Kidney epithelial cell (primary cell): ENCODE measurements at regions not wholly inside any gene's neighbourhood (a gene's known extent, or its start where the extent isn't known, plus 50 kb on each side); places are given as distances from the start of the nearest gene placed in this dataset.

ENCODE experiments used
- DNase-seq: peaks from one replicate; pipeline ENCODE4 v3.0.0-alpha.2; 2010; ENCODE audit warnings: low read depth
- H3K27me3 ChIP-seq: 2 replicates; pipeline ENCODE4 v1.6.0; 2011; ENCODE audit warnings: low read length; ENCODE audit not compliant: control insufficient read depth, insufficient read depth
- H3K36me3 ChIP-seq: 2 replicates; pipeline ENCODE4 v1.5.1; 2011; ENCODE audit warnings: low read length; ENCODE audit not compliant: control insufficient read depth, insufficient read depth
- H3K4me3 ChIP-seq: 2 replicates; pipeline ENCODE4 v1.5.1; 2011; ENCODE audit warnings: low read depth, mild to moderate bottlenecking, control low read depth, low read length
- TF ChIP-seq, protein P1 (sequence below): IDR thresholded peaks from 2 replicates; pipeline ENCODE4 v1.5.1; 2011; ENCODE audit warnings: mild to moderate bottlenecking, moderate library complexity, low read length, control low read depth, inconsistent platforms; ENCODE audit not compliant: insufficient read depth, poor library complexity, severe bottlenecking

DNA sequence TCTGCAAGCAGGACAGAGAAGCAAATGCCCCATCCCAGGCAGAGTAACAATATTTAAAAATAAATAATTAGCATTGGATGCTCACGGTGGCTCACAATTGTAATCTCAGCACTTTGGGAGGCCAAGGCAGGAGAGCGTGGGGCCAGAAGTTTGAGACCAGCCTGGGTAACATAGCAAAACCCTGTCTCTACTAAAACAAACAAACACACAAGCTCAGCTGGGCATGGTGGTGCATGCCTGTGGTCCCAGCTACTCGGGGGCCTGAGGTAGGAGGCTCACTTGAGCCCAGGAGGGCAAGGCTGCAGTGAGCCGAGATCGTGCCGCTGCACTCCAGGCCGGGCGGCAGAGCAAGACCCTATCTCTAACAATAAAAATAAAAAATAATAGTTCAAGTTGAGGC, 74.7 kb upstream of the NCOR2 start:
- no peaks in the 10 kb centered on the region for H3K36me3 ChIP-seq
- H3K4me3 ChIP-seq = no peak overlapping the region
- TF ChIP-seq, protein P1, sequence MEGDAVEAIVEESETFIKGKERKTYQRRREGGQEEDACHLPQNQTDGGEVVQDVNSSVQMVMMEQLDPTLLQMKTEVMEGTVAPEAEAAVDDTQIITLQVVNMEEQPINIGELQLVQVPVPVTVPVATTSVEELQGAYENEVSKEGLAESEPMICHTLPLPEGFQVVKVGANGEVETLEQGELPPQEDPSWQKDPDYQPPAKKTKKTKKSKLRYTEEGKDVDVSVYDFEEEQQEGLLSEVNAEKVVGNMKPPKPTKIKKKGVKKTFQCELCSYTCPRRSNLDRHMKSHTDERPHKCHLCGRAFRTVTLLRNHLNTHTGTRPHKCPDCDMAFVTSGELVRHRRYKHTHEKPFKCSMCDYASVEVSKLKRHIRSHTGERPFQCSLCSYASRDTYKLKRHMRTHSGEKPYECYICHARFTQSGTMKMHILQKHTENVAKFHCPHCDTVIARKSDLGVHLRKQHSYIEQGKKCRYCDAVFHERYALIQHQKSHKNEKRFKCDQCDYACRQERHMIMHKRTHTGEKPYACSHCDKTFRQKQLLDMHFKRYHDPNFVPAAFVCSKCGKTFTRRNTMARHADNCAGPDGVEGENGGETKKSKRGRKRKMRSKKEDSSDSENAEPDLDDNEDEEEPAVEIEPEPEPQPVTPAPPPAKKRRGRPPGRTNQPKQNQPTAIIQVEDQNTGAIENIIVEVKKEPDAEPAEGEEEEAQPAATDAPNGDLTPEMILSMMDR = no peak
- DNase-seq = no peak
- H3K27me3 ChIP-seq = no peaks in the 10 kb centered on the region

DNA sequence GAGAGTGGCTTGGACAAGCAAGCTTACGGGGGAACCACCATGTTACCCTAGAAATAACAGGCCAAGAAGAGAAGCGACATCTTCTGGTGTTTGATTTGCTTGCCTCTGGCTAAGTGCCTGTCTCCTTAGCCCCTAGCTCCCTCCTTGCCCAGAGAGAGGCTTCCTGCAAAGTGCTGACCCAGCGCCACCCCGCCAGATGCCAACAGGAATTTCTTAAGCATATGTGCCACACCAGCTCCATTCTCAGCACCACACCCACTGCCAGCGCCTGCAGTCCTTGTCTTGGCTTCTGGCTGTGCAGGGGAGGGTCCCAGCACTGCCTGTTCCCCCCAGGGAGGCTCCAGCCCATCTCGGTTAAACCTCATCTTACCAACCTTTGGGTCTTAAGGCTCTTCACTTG, 74.2 kb upstream of the NCOR2 start:
- no peak for DNase-seq
- no peaks in the 10 kb centered on the region for H3K27me3 ChIP-seq
- no peaks in the 10 kb centered on the region for H3K36me3 ChIP-seq
- TF ChIP-seq, protein P1 = no peak
- no peak overlapping the region for H3K4me3 ChIP-seq

DNA sequence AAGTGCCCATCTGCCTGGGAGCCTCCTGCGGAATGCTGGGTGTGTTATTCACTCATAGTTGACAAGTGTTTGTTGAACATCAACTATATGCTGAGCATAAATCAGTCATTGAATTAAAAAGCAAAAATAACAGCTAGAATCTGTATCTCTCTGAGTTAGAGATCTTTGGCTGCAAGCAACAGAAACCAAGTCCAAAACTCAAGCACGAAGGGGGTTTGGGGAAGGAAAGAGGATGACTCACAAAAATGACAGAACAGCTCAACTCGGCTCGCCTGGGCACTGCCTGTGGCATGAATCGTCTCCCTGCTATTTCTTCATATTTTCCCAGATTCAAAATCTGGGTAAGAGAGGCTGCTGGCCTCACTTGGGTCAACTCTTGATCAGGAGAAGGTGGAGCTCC, 72.6 kb upstream of the NCOR2 start:
- TF ChIP-seq, protein P1 = no peak
- Histone ChIP-seq H3K36me3 (no peaks in the 10 kb centered on the region), H3K4me3 (no peak overlapping the region), H3K27me3 (no peaks in the 10 kb centered on the region)
- DNase-seq = no peak

DNA sequence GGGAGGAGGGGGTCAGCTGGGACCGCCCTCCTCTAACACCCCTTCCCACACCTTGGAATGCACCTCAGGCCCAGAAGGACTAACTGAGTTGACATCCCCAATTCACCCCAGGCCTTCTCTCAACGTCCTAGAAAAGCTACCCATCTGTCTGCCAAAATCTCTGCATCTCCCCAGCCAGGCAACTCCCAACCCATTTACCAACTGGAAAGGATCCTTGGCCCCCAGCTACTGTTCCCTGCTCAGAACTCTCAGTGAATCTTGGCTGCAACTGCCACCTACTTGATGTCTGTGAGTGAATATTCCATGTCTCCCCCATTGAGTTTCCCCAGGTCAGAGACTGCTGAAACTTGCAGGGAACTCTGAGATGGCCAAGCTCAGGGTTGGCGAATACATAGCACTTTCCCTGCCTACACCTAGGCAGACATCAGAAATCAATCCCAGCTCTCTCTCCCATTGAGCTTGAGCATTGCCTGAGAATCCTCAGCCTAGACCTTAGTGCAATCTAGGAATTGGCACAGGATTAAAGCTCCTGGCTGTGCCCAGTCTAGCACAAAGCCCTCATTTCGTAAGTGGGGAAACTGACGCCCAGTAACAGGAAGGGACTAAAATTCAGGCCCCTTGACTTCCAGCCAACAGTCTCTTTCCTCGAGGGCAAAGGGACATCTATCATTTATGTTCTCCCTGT, 71.9 kb upstream of the NCOR2 start:
- H3K27me3 ChIP-seq = no peaks in the 10 kb centered on the region
- H3K4me3 ChIP-seq = no peak overlapping the region
- TF ChIP-seq, protein P1 = no peak
- no peaks in the 10 kb centered on the region for H3K36me3 ChIP-seq
- DNase-seq = no peak

DNA sequence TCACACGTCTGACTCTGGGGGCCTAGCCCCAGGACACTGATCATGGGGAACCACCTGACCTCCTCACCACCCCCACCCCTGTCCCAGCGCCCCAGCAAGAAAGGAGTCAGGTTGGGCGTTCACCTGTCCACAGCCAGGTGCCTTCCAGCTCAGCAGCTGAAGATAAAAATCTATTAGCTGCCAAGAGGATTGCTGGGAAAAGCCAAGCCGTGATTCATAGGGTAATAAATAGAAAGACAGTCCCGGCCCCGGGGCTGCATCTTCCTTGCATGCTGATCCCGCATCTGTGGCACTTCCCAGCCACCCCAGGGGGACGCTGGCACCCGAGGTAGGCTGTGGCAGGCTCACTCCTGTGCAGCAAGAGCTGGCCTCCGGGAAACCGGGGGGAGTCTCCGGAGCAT, 70.2 kb upstream of the NCOR2 start:
- TF ChIP-seq, protein P1 = no peak
- no peaks in the 10 kb centered on the region for H3K27me3 ChIP-seq
- no peaks in the 10 kb centered on the region for H3K36me3 ChIP-seq
- no peak overlapping the region for H3K4me3 ChIP-seq
- DNase-seq = no peak

DNA sequence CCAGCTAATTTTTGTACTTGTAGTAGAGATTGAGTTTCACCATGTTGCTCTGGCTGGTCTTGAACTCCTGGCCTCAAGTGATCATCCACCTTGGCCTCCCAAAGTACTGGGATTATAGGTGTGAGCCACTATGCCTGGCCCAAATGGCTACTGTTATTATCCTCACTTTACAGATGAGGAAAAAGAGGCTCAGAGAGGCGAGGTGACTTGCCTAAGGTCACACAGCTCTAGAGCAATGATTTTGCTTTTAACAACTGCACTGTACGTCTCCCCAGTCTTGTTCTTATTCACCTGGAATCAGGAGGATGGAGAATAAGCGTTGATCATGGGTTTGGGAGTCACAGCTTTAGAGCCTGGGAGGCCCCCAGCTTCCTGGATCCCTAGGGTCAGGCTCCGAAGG, 69.8 kb upstream of the NCOR2 start:
- Histone ChIP-seq H3K4me3 (no peak overlapping the region), H3K27me3 (no peaks in the 10 kb centered on the region), H3K36me3 (no peaks in the 10 kb centered on the region)
- TF ChIP-seq, protein P1 = no peak
- DNase-seq = no peak
